ENCODE measurements at regions not wholly inside any gene's neighbourhood (a gene's known extent, or its start where the extent isn't known, plus 50 kb on each side); places are given as distances from the start of the nearest gene placed in this dataset.

GRCh38 chr11:8789864-8790263, 107.3 kb downstream of the RPL27A start:
- no peaks in the 10 kb centered on the region for H3K36me3 ChIP-seq
- intact Hi-C loops (cut with DNase I) = no loop called here
- H3K9me3 ChIP-seq = no peaks in the 10 kb centered on the region
- TF ChIP-seq CTCF (IDR thresholded peaks at IDR 0.05) (no peak), POLR2A (IDR thresholded peaks at IDR 0.05) (no peak)
- H3K4me3 ChIP-seq = no peak overlapping the region
- peak overlapping the region in 1 of 4 donors; percentile 34 for H3K27ac ChIP-seq
- WGBS, 2 donors = 23 to 48% methylated on average over 2 of the region's 2 CpGs
- H3K27me3 ChIP-seq = no peaks in the 10 kb centered on the region
- DNase-seq = no peak
- peaks cover 0 to 68% (median 26%) of the 10 kb centered on the region in 3 donors for H3K4me1 ChIP-seq

GRCh38 chr11:8790968-8791367, 108.4 kb downstream of the RPL27A start:
- H3K4me1 ChIP-seq = peaks cover 0 to 63% (median 20%) of the 10 kb centered on the region in 3 donors
- peak overlapping the region; percentile 8 to 19 (median 12) for H3K27ac ChIP-seq
- no peak for TF ChIP-seq CTCF (IDR thresholded peaks at IDR 0.05)
- TF ChIP-seq POLR2A (IDR thresholded peaks at IDR 0.05) = no peak
- no peak for DNase-seq
- H3K9me3 ChIP-seq = no peaks in the 10 kb centered on the region
- H3K36me3 ChIP-seq = no peaks in the 10 kb centered on the region
- intact Hi-C loops (cut with DNase I) = no loop called here
- H3K27me3 ChIP-seq = no peaks in the 10 kb centered on the region
- 42 to 56% methylated on average over 2 of the region's 2 CpGs for WGBS, 2 donors
- no peak overlapping the region for H3K4me3 ChIP-seq

DNA sequence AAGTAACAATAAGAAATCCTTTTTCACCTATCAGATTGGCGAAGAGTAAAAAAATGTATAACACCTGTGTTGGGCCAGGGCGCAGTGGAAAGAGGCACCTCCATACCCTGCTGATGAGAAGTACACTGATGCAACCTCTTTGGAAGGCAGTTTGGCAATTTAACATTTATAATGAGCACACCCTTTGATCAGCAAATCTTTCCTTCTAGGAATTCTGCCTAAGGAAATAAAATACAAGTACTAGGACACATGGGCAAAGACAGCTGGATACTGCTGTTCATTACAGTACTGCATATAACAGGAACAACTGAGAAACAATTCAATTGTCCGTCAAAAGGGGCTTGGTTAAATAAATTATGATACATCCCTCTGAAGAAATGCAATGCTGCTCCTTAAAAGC, 110.1 kb downstream of the RPL27A start:
- TF ChIP-seq POLR2A (IDR thresholded peaks at IDR 0.05) (no peak), CTCF (IDR thresholded peaks at IDR 0.05) (no peak)
- Histone ChIP-seq H3K4me3 (no peak overlapping the region), H3K36me3 (peaks cover 0 to 8% (median 0%) of the 10 kb centered on the region in 3 donors), H3K9me3 (no peaks in the 10 kb centered on the region), H3K4me1 (peaks cover 0 to 47% (median 15%) of the 10 kb centered on the region in 3 donors), H3K27me3 (no peaks in the 10 kb centered on the region), H3K27ac (peak overlapping the region in 1 of 4 donors; percentile 45)
- no peak for DNase-seq
- intact Hi-C loops (cut with DNase I) = no loop called here
- 58 to 68% methylated on average over 3 of the region's 3 CpGs for WGBS, 2 donors

GRCh38 chr11:8793114-8793777, 110.7 kb downstream of the RPL27A start:
- H3K9me3 ChIP-seq = no peaks in the 10 kb centered on the region
- TF ChIP-seq POLR2A (IDR thresholded peaks at IDR 0.05) (no peak), CTCF (IDR thresholded peaks at IDR 0.05) (no peak)
- H3K4me1 ChIP-seq = peaks cover 0 to 47% (median 15%) of the 10 kb centered on the region in 3 donors
- intact Hi-C loops (cut with DNase I) = no loop called here
- DNase-seq = no peak
- no peaks in the 10 kb centered on the region for H3K27me3 ChIP-seq
- WGBS, 2 donors = 49 to 57% methylated on average over 4 of the region's 4 CpGs
- H3K36me3 ChIP-seq = peaks cover 0 to 9% (median 0%) of the 10 kb centered on the region in 3 donors
- peak overlapping the region in 2 of 4 donors; percentile 7 to 45 for H3K27ac ChIP-seq
- no peak overlapping the region for H3K4me3 ChIP-seq

GRCh38 chr11:8794126-8794525, 111.5 kb downstream of the RPL27A start:
- Histone ChIP-seq H3K4me1 (peaks cover 0 to 56% (median 15%) of the 10 kb centered on the region in 3 donors), H3K27ac (peak overlapping the region in 3 of 4 donors; percentile 18 to 63 (median 36)), H3K9me3 (no peaks in the 10 kb centered on the region), H3K36me3 (peaks cover 0 to 14% (median 0%) of the 10 kb centered on the region in 3 donors), H3K27me3 (no peaks in the 10 kb centered on the region), H3K4me3 (no peak overlapping the region)
- intact Hi-C loops (cut with DNase I) = no loop called here
- no peak for DNase-seq
- WGBS, 2 donors = 60 to 65% methylated on average over 6 of the region's 6 CpGs
- no peak for TF ChIP-seq CTCF (IDR thresholded peaks at IDR 0.05)
- no peak for TF ChIP-seq POLR2A (IDR thresholded peaks at IDR 0.05)
